ENCODE measurements at regions not wholly inside any gene's neighbourhood (a gene's known extent, or its start where the extent isn't known, plus 50 kb on each side); places are given as distances from the start of the nearest gene placed in this dataset.

GRCh38 chr16:10253409-10253808, 71.2 kb upstream of the GRIN2A start:
- TF ChIP-seq CTCF (IDR thresholded peaks at IDR 0.05; ENCODE audit: low read length) (no peak), EZH2 (optimal IDR thresholded peaks at IDR 0.05; ENCODE audit: low read depth, low read length) (no peak), EZH2phosphoT487 (IDR thresholded peaks at IDR 0.05; ENCODE audit: low read length) (no peak)

Measured in MM.1S (cell line).